Gastroesophageal sphincter (tissue), 4 donors: ENCODE measurements at regions not wholly inside any gene's neighbourhood (a gene's known extent, or its start where the extent isn't known, plus 50 kb on each side); places are given as distances from the start of the nearest gene placed in this dataset.

Experiments used
- ATAC-seq: fragments of 150-250 bp; one replicate; pipeline ENCODE4 v1.9.1; 2016; ENCODE audit warnings: mild to moderate bottlenecking, moderate library complexity
- H3K27ac ChIP-seq, 4 donors: fragments of 200-600 bp; sonication (generic) in 3 of 4; 1 replicate in 3 of 4; 2 replicates in 1 of 4; pipeline ENCODE4 v1.5.1; 2016 to 2019
- H3K27me3 ChIP-seq: fragments of 200-600 bp; sonication (generic); one replicate; pipeline ENCODE4 v1.5.1; 2019
- H3K36me3 ChIP-seq, 2 donors: fragments of 200-600 bp; sonication (generic); one replicate each; pipeline ENCODE4 v1.5.1; 2019; ENCODE audit warnings: control low read depth in 1 of 2
- H3K4me1 ChIP-seq, 3 donors: fragments of 200-600 bp; sonication (generic); 1 replicate in 2 of 3; 2 replicates in 1 of 3; pipeline ENCODE4 v1.5.1; 2016 to 2019; ENCODE audit warnings: control low read depth in 2 of 3
- H3K4me3 ChIP-seq, 2 donors: fragments of 200-600 bp; sonication (generic); one replicate each; pipeline ENCODE4 v1.5.1; 2019; ENCODE audit warnings: mild to moderate bottlenecking in 1 of 2, moderate library complexity in 1 of 2
- H3K9me3 ChIP-seq, 3 donors: fragments of 200-600 bp; sonication (generic); one replicate each; pipeline ENCODE4 v1.5.1; 2017 to 2019; ENCODE audit warnings: control low read depth in 2 of 3
- CTCF ChIP-seq, 4 experiments: fragments of 200-600 bp in 2 of 4; fragments of 450-650 bp in 2 of 4; sonication (generic) in 1 of 4; IDR thresholded peaks; one replicate each; pipeline ENCODE4 v1.5.1; 2017 to 2019; ENCODE audit warnings: antibody characterized with exemption in 4 of 4, mild to moderate bottlenecking in 2 of 4, moderate library complexity in 2 of 4
- EP300 ChIP-seq: sonication (generic); formaldehyde crosslinking; IDR thresholded peaks from one replicate; pipeline ENCODE4 v1.6.1; 2017; ENCODE audit warnings: antibody characterized with exemption, mild to moderate bottlenecking
- POLR2A ChIP-seq, 2 donors: fragments of 450-650 bp; IDR thresholded peaks; one replicate each; pipeline ENCODE4 v1.6.1; 2017; ENCODE audit warnings: antibody characterized with exemption in 2 of 2, mild to moderate bottlenecking in 2 of 2, moderate library complexity in 1 of 2
- POLR2AphosphoS5 ChIP-seq: sonication (generic); formaldehyde crosslinking; IDR thresholded peaks from one replicate; pipeline ENCODE4 v1.6.1; 2017; ENCODE audit warnings: antibody characterized with exemption
- WGBS, 2 donors: methylation state at CpG; one replicate each; pipeline ENCODE4 v1.1.5; 2018; ENCODE audit warnings: low coverage in 1 of 2; 5-methylcytosine and 5-hydroxymethylcytosine counted together

GRCh38 chr19:37829526-37829925, 50.1 kb upstream of the ZNF573 start:
- WGBS, 2 donors: no CpG with 5 or more reads among the region's 6 CpGs
- TF ChIP-seq CTCF (IDR thresholded peaks at IDR 0.05): no peak
- TF ChIP-seq EP300: no peak
- no peak for TF ChIP-seq POLR2AphosphoS5
- TF ChIP-seq POLR2A (IDR thresholded peaks at IDR 0.05): no peak
- Histone ChIP-seq H3K4me1 (no peaks in the 10 kb centered on the region), H3K27ac (no peak overlapping the region), H3K9me3 (peaks cover 0 to 99% (median 0%) of the 10 kb centered on the region in 3 donors), H3K36me3 (peaks cover 0 to 23% of the 10 kb centered on the region in 2 donors), H3K4me3 (no peak overlapping the region), H3K27me3 (no peaks in the 10 kb centered on the region)
- no peak for ATAC-seq
